ENCODE measurements at regions not wholly inside any gene's neighbourhood (a gene's known extent, or its start where the extent isn't known, plus 50 kb on each side); places are given as distances from the start of the nearest gene placed in this dataset.

DNA sequence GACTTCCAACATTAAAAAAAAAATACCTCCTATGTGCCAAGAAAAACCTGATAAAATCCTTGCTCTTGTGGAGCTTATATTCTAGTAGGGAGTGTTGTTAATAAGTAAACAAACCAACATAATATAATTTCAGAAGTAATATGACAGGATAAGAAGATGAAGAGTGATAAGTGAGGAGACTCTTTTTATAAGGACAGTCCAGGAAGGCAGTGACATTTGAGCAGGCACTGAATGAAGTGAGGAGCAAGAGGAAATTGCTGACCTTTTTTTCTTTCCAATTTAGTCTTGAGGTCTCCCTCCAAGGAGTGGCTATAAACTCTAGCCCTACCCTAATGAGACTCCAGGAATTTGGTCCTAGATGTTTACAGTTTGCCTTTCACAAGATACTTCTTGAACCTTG lies 715.7 kb downstream of the SLITRK1 start:
- TF ChIP-seq REST (IDR thresholded peaks at IDR 0.05), result no peak
- TF ChIP-seq, protein P1, sequence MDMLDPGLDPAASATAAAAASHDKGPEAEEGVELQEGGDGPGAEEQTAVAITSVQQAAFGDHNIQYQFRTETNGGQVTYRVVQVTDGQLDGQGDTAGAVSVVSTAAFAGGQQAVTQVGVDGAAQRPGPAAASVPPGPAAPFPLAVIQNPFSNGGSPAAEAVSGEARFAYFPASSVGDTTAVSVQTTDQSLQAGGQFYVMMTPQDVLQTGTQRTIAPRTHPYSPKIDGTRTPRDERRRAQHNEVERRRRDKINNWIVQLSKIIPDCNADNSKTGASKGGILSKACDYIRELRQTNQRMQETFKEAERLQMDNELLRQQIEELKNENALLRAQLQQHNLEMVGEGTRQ (IDR thresholded peaks at IDR 0.05), result no peak

All from A549 (cell line).